Activated CD4-positive, alpha-beta T cell treated with anti-CD3 and anti-CD28 coated beads, Interleukin-2, amount 50 U/mL, for 16 hours (primary cell): ENCODE measurements at regions not wholly inside any gene's neighbourhood (a gene's known extent, or its start where the extent isn't known, plus 50 kb on each side); places are given as distances from the start of the nearest gene placed in this dataset.
A peak's percentile ranks its signal among the peaks of the same experiment; 100 is the strongest.
"Not testable (repeated sequence)": the region's sequence is repeated elsewhere in the genome, so short reads cannot be mapped to it uniquely, and the experiment has no call there.

Experiments
- DNase-seq: peaks from one replicate; pipeline ENCODE4 v3.0.0-alpha.2; 2020

DNA sequence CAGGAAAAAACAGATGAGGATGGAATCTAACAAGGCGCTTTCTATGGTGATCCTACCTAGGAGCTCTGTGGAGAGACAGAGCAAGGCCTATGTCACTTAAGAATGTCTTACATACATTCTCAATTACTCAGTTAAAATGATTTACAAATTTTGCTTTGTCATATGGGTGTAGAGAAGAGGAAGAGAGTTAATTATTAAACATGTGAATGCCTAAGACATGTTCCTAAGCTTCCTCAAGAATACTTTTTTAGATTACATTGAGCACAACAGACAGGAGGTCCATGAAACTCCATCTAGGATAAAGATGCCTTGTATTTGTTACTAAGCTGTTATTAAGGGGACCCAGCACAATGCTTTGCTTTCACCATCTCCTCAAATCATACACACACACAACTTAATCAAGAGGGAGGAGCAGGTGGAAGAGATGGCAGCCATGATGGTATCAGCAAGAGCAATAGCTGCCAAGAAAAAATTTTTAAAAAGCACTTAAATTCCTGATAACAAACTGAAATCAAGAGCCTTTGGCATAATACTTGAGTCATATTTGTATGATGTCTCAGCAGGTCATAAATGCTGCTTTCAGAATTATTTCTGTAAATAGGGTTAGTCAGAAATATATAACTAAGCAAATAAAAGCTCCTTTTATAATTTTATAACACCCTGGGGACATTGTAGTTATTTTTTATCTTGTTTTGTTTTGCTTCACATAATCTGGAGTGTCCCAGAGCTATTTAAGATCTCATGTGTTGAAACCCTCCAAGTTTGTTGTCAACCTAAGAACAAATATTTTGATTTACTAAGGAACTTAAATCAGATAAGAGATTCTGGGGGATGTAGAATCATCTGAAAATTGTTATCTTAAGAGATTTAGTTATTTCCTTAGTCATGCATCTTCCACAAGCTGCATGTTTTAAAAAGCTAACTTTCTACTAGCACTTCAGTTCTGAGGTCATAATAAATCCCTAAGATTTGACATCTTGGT, 70.0 kb upstream of the CD2AP start:
- DNase-seq, result no peak

DNA sequence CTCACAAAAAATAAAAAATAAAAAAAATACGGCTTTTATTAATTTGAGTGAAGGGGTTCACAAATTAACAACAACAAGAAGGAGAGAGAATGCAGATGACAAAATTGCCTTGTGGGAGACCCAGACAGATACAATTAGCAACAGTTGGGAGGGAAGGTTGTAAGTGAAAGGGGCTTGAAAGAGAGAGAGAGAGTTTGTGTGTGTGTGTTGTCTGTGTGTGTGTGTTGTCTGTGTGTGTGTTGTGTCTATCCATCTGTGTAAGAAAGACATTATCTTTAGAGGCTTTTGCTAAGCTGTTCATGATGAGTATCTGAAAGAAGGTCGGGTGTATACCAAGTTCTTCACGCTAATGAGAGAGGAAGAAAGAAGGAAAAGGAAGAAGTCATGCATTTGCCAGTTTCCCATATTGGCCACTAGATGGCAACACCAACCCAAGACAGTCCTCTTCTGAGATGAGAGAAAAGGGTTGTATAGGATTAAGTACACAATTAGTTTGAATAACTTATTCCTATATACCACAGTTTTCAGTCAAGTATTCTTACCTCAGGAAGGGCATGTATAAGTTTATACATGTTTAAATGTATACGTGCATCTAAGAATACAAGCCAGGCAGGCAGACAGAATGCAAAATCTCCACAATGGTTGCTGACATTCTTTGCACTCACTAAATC, 63.7 kb upstream of the CD2AP start:
- peak; percentile 50 for DNase-seq

DNA sequence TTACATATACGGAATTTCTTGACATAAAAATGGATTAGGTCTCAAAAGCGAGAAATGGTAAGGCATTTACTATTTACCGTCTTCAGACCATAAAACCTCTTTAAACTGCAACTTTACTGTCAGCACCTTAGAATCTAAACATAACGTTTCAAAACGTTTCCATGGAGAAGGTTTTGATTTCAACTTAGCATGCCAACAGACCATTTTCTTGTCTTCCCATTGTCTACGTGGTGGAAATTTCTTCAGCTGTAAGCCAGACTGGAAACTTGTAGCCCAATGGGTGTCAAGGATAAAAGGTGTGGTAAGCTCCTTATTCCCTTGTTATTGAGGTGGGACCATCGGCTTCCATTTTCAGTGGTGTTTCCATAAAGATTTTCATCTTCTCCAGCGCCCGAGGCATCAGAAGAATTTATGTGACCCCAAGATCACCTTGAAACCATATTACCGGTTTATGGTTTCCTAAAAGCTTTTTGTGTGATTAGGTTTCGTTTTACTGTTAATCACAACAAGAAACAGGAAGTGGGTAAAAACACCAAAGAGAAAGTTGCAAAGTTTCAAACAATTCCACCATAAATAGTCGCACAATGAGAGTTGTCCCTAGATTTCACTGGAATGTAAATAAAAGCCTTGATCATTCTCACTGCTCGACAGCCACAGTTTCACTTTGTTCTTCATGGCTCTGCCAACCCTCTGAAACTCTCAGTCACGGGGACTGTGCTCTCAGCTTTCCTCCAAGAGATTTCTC, 63.0 kb upstream of the CD2AP start:
- DNase-seq, result peak; percentile 35

DNA sequence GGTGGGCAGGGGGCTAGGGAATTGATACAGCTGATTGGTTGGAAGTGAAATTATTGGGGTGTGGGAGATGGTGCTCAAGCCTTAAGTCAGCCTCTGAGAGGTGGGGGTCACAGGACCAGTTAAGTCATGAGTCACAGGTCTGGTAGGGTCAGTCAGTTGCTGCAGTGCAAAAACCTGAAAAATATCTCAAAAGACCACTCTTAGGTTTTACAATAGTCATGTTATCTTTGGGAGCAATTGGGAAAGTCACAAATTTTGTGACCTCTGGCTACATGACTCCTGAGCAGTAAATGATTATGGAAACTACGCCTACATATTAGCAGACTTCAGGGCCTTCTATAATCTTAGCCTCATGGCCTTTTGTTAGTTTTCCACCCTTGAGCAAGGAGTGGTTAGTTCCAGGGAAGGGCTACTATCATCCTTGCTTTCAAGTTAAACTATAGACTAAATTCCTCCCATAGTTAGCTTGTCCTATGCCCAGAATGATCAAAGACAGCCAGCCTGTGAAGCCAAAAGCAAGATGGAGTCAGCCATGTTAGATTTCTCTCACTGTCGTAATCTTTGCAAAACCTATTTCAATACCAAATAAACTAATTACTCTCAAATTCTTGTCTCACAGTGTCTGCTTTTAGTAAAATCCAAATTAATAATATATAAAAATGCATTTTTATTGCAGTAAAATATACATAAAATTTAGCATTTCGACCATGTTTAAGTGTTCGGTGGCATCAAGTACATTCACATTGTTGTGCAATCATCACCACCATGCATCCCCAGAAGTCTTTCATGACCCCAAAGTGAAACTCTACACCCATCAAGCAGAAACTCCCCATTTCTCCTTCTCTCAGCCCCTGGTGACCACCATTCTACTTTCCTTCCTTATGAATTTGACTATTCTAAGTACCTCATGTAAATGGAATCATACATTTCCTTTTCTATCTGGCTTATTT, 60.9 kb upstream of the CD2AP start:
- DNase-seq, result no peak

DNA sequence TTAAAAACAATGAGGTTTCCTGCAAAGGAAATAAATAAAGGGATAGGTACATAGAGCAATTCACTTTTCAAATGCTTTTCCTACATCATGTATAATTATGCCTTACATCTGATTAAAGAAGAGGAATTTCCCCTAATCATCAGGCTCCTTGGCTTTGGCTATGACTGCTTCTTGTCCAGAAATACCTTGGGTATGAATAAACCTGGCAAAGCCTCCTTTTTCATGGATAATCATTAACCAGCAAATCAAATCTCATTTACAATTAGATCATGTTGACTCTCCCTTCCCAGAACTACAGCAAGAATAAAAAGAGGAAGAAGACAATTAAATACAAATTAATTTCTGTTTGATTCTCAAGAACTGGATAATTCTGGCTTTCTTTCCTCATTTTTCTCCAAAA, 58.0 kb upstream of the CD2AP start:
- no peak for DNase-seq

DNA sequence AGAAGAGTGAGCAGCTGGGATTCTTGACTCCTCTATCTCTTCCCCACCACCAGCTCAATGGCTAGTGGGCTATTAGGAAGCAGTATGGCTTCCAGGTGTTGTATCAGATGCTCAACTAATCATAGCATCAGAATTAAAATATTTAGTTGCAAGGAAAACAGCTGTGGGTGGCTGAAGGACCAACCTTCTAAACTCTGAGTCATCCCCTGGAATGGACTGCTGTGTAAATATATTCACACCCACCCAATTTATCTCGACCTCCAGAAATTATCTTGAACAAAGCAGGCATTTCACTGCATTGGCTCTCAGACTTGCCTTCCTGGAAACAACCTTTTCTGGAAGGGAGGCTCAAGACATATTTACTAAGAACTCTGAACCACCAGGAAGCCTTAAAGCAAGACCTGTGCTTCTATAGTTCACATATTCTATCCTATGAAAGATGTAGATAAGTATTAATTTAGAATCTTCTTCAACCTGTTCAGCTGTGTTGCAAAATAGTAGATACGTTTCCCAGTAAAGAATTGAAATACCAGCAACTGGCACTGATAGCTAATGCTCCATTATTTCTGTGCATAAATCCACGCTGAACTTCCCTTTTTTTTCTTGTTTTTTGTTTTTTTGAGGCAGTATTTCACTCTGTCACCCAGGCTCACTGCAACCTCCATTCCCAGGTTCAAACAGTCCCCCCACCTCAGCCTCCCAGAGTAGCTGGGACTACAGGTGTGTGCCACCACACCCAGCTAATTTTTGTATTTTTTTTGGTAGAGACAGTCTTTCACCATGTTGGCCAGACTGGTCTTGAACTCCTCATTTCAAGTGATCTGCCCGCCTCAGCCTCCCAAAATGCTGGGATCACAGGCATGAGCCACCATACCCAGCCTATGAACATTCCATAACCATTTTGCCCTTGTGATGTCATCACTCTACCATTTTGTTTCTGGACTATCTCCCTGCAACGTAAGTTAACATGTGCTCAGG, 56.9 kb upstream of the CD2AP start:
- no peak for DNase-seq

DNA sequence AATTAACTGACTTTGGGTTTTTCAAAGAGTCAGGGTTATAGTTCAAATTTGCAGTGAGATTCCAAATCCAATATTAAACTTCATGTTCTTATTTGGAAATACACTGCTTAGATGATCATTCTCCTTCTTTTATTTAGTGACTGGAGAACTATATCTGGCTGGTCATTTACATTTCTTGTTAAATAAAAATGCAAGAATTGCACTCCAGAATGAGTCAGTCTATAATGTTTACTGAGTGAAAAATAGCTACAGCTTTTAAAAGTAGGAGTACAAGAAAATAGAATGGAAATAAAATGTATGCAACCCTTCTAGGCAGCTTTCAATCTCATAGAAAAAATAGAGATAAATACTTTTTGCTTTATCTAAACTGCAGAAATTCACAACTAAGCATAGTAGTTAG, 54.5 kb upstream of the CD2AP start:
- no peak for DNase-seq

DNA sequence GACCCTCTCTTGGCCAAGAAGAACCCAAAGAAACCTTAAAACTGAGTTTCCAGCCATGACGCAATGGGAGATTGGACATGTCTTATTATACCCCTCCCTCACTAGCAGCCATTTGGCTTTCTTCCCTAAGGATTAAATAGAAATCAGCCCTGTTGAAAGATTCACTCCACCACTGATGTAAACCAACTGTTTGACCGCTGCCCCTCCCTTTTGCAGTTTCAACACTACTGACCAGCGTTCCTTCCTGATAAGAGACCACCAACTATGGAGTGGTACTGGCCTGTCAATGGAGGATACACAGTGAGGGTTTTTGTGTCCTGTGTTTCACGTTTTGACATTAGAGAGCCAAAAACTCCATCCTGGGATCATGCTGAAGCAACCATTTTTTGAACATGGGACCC, 53.2 kb upstream of the CD2AP start:
- DNase-seq, result no peak

DNA sequence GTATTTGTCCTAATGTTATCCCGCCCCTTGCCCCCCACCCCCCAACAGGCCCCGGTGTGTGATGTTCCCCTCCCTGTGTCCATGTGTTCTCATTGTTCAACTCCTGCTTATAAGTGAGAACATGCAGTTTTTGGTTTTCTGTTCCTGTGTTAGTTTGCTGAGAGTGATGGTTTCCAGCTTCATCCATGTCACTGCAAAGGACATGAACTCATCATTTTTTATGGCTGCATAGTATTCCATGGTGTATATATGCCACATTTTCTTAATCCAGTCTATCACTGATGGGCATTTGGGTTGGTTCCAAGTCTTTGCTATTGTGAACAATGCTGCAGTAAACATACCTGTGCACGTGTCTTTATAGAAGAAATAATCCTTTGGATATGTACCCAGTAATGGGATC, 51.9 kb upstream of the CD2AP start:
- not testable (repeated sequence) for DNase-seq

DNA sequence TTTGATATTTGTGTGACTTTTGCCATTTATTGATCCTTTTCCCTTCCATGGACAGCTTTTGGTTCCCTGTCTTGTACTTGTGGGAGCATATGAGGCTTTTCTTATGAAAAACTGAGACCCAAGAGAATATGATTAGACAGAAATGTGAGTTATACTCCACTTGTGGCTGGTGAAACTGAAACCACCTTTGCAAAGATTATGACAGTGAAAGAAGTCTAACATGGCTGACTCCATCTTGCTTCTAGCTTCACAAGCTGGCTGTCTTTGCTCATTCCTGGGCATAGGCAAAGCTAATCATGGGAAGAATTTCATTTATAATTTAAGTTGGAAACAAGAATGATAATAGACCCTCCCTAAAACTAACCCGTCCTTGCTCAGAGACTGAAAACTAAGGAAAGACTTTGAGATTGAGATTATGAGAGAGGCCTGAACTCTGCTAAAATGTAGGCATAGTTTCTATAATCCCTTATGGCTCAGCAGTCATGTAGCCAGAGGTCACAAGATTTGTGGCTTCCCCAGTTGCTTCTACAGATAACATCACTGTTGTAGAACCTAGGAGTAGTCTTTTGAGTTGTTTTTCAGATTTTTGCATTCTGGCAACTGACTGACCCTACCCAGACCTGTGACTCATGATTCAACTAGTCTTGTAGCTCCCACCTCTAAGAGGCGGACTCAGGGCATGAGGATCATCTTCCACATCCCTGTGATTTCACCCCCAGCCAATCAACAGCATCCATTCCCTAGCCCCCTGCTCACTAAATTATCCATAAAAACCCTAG, 50.9 kb upstream of the CD2AP start:
- no peak for DNase-seq

DNA sequence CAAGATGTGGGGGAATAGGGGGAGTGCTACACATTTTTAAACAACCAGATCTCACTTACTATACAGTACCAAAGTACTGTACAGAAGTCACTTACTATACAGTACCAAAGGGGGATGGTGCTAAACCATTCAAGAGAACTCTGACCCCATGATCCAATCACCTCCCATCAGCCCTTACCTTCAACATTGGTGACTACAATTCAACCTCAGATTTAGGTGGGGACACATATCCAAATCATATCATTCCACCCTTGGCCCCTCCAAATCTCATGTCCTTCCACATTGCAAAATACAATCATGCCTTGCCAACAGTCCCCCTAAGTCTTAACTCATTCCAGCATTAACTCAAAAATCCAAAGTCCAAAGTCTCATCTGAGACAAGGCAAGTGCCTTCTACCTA, 49.9 kb upstream of the CD2AP start:
- no peak for DNase-seq
